ENCODE measurements at regions not wholly inside any gene's neighbourhood (a gene's known extent, or its start where the extent isn't known, plus 50 kb on each side); places are given as distances from the start of the nearest gene placed in this dataset.

DNA sequence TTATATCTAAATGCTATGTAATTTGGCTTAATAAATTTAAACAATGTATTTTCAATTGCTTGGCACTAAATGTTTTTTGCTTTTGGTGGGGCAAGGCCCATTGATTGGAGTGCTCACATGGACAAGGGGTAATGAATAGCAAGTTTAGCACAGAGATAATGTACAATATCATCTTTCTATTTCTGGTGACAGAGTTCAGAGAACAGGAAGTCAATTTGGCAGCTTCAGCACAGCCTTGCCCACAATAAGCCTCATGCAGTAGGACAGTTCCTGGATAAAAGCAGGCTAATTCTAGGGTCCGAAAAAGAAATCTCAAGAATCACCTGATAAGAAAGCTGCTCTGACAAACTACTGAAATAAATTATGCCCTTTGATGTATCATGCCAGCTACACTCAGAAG lies 443.9 kb upstream of the FSHR start:
- Histone ChIP-seq H3K27me3 (replicated peaks; ENCODE audit: control insufficient read depth, insufficient read depth, low read length) (no peaks in the 10 kb centered on the region), H3K9me3 (ENCODE audit: control insufficient read depth, low read length) (no peaks in the 10 kb centered on the region), H3K9ac (ENCODE audit: low read length) (no peak overlapping the region), H3K36me3 (ENCODE audit: control insufficient read depth, insufficient read depth, low read length, severe bottlenecking) (no peaks in the 10 kb centered on the region), H3K4me1 (ENCODE audit: control insufficient read depth, insufficient read depth, low read length) (no peaks in the 10 kb centered on the region), H3K4me3 (ENCODE audit: low read length) (no peak overlapping the region)
- DNase-seq (ENCODE audit: low read depth), result no peak

DNA sequence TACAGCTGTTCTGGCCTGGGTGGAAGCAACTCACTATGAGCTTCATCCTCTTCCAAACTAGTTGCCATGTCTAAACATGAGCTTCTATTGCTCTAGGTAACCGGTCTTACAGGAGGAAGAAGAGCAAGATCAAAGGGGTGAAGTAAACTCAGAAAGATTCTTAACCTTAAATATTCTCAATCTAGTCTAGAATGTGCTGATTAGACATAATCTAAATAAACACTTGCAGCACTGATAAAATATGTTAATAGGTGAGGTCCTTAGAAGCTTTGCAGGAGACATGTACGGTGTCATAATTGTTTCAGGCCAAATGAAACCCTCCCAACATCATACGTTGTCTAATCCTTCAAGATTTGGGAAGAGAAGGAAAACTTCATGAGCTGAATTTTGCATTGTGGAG lies 431.6 kb upstream of the FSHR start:
- Histone ChIP-seq H3K9ac (ENCODE audit: low read length) (no peak overlapping the region), H3K36me3 (ENCODE audit: control insufficient read depth, insufficient read depth, low read length, severe bottlenecking) (no peaks in the 10 kb centered on the region), H3K4me1 (ENCODE audit: control insufficient read depth, insufficient read depth, low read length) (no peaks in the 10 kb centered on the region), H3K4me3 (ENCODE audit: low read length) (no peak overlapping the region), H3K27me3 (replicated peaks; ENCODE audit: control insufficient read depth, insufficient read depth, low read length) (no peaks in the 10 kb centered on the region), H3K9me3 (ENCODE audit: control insufficient read depth, low read length) (no peaks in the 10 kb centered on the region)
- DNase-seq (ENCODE audit: low read depth), result no peak

DNA sequence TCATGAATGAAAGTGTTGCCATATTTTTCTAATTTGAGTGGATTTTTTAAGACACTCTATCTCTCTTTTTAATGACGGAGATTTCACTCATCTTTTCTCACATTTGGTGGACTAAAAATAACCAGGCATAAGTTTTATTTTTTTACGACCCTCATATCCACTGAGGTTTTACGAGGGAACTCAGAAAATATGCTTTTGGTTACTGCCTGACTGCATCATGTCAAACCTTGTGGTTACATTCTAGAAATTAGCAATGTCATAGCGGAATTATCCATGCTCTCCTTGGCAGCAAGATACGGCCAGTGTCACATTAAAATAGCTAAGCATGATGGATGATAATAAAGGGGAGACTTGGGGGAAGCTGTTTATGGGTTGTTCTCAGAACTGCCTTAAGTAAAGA lies 428.6 kb upstream of the FSHR start:
- Histone ChIP-seq H3K4me3 (ENCODE audit: low read length) (no peak overlapping the region), H3K9ac (ENCODE audit: low read length) (no peak overlapping the region), H3K36me3 (ENCODE audit: control insufficient read depth, insufficient read depth, low read length, severe bottlenecking) (no peaks in the 10 kb centered on the region), H3K9me3 (ENCODE audit: control insufficient read depth, low read length) (no peaks in the 10 kb centered on the region), H3K4me1 (ENCODE audit: control insufficient read depth, insufficient read depth, low read length) (no peaks in the 10 kb centered on the region), H3K27me3 (replicated peaks; ENCODE audit: control insufficient read depth, insufficient read depth, low read length) (no peaks in the 10 kb centered on the region)
- no peak for DNase-seq (ENCODE audit: low read depth)

DNA sequence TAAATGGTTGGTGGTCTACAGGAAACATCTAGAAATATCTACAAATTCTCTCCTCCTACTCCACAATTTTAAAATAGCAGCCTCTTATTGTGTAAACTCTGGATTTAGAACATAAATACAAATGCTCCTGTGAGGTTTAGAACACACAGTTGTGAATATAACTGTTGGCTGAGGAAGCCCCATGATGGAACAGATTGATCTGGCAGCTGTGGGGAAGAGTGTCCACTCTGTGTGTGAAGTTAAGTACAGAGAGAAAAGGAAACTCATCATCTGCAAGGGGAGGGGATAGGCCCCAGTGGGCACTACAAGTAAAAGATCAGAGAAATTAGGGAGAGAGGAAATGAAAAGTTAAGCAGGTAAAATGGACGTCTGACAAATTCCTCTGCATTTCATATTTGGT lies 422.7 kb upstream of the FSHR start:
- DNase-seq (ENCODE audit: low read depth), result no peak
- H3K36me3 ChIP-seq (ENCODE audit: control insufficient read depth, insufficient read depth, low read length, severe bottlenecking), result no peaks in the 10 kb centered on the region

DNA sequence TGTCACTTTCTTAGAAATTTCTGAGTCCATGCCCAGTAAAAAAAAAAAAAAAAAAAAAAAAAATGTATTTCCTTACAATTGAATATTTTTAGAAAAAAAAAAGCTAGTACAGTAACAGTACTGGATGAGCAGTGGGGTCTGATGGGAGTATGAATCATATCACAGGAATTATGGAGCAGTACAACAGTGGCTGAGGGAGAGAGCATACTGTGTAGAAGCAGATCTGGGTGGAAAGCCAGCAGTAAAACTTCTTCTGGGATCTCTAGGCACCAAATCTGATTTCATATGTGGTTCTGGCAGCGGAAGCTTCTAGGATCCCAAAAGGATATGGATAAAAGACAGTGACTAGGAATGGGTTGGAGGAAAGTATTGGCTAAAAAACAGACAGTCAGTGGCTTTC lies 414.9 kb upstream of the FSHR start:
- Histone ChIP-seq H3K27me3 (replicated peaks; ENCODE audit: control insufficient read depth, insufficient read depth, low read length) (no peaks in the 10 kb centered on the region), H3K4me3 (ENCODE audit: low read length) (no peak overlapping the region), H3K9ac (ENCODE audit: low read length) (no peak overlapping the region), H3K9me3 (ENCODE audit: control insufficient read depth, low read length) (no peaks in the 10 kb centered on the region), H3K4me1 (ENCODE audit: control insufficient read depth, insufficient read depth, low read length) (no peaks in the 10 kb centered on the region), H3K36me3 (ENCODE audit: control insufficient read depth, insufficient read depth, low read length, severe bottlenecking) (no peaks in the 10 kb centered on the region)
- no peak for DNase-seq (ENCODE audit: low read depth)

More for the DNA sequence above, 422.7 kb upstream of the FSHR start:
- Histone ChIP-seq H3K9me3 (ENCODE audit: control insufficient read depth, low read length) (no peaks in the 10 kb centered on the region), H3K9ac (ENCODE audit: low read length) (no peak overlapping the region), H3K4me1 (ENCODE audit: control insufficient read depth, insufficient read depth, low read length) (no peaks in the 10 kb centered on the region), H3K27me3 (replicated peaks; ENCODE audit: control insufficient read depth, insufficient read depth, low read length) (no peaks in the 10 kb centered on the region), H3K4me3 (ENCODE audit: low read length) (no peak overlapping the region)

DNA sequence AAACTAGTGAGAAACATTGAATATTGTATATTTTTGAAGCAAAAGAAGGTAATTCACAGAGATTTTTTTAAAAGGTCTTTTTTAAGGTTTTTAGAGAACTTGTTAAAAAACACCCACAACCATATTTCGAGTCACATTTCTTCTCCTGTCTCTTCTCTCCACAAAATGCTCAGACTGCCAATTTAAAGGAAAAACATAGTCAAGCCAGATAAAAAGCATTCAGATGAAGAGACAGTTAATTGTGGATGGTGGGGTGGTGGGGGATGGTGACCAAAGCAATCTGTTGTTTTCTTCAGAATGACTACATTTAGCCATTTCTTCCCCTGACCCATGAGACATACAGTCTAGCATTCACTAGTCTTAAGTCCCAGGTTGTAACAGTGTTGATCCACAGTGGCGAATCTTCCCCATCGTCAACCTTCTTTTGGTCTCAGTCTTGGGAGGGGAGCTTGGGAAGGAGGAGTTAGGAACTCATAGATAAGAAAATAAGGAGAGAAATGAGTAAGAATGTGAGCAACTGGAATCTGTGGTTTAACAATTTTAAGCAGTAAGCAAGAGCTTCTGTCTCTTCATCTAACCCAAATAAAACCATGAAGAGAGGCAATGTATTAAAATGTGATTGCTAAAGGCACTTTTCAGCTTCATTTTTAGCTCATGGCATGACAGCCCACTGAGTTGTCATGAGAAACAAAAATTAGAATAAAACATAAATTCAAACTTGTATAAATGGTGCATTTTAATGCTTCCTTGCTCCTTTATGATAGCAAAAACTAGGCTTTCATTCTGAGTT lies 413.7 kb upstream of the FSHR start:
- DNase-seq (ENCODE audit: low read depth), result no peak
- H3K9me3 ChIP-seq (ENCODE audit: control insufficient read depth, low read length), result no peaks in the 10 kb centered on the region
- H3K9ac ChIP-seq (ENCODE audit: low read length), result no peak overlapping the region
- H3K27me3 ChIP-seq (replicated peaks; ENCODE audit: control insufficient read depth, insufficient read depth, low read length), result no peaks in the 10 kb centered on the region
- no peak overlapping the region for H3K4me3 ChIP-seq (ENCODE audit: low read length)
- H3K36me3 ChIP-seq (ENCODE audit: control insufficient read depth, insufficient read depth, low read length, severe bottlenecking), result no peaks in the 10 kb centered on the region
- no peaks in the 10 kb centered on the region for H3K4me1 ChIP-seq (ENCODE audit: control insufficient read depth, insufficient read depth, low read length)

DNA sequence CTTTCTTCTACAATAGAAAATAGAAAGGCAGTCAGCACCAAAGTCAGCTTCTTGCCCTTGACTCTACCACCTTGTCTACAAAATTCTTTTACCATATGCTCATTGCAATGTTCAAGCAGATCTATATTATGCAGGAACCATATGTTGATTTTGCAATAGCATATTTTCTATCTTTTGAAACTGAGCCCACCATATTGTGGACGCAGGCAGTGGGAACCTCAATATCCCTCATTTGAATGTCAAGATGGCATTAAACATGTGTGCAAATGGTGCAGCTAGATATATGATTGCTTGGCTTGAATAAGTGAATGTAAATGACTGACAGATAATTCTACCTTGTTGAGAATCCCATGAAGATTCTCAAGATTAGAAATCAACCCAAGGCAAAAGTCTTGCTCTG lies 412.7 kb upstream of the FSHR start:
- DNase-seq (ENCODE audit: low read depth), result no peak
- Histone ChIP-seq H3K9me3 (ENCODE audit: control insufficient read depth, low read length) (no peaks in the 10 kb centered on the region), H3K27me3 (replicated peaks; ENCODE audit: control insufficient read depth, insufficient read depth, low read length) (no peaks in the 10 kb centered on the region), H3K36me3 (ENCODE audit: control insufficient read depth, insufficient read depth, low read length, severe bottlenecking) (no peaks in the 10 kb centered on the region), H3K4me1 (ENCODE audit: control insufficient read depth, insufficient read depth, low read length) (no peaks in the 10 kb centered on the region), H3K4me3 (ENCODE audit: low read length) (no peak overlapping the region), H3K9ac (ENCODE audit: low read length) (no peak overlapping the region)

DNA sequence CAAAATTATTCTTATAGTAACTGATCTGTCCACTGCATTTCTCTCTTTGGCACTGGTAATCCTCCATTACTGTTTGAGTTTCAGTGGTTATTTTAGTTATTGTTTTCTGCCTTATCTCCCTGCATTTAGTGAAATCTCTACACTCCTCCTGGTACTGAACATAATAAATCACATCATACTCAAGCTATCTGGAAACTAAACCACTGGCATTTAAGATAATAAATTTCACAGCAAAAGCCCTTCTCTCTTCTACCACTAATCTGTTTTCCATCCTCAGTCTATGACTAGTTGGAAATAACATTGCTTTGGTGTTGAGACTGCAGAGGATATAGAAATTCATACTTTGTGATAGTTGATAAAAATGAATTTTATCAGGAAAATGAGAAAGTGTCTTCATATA lies 399.3 kb upstream of the FSHR start:
- Histone ChIP-seq H3K4me1 (ENCODE audit: control insufficient read depth, insufficient read depth, low read length) (no peaks in the 10 kb centered on the region), H3K4me3 (ENCODE audit: low read length) (no peak overlapping the region), H3K27me3 (replicated peaks; ENCODE audit: control insufficient read depth, insufficient read depth, low read length) (no peaks in the 10 kb centered on the region), H3K9ac (ENCODE audit: low read length) (no peak overlapping the region), H3K9me3 (ENCODE audit: control insufficient read depth, low read length) (no peaks in the 10 kb centered on the region), H3K36me3 (ENCODE audit: control insufficient read depth, insufficient read depth, low read length, severe bottlenecking) (no peaks in the 10 kb centered on the region)
- no peak for DNase-seq (ENCODE audit: low read depth)

DNA sequence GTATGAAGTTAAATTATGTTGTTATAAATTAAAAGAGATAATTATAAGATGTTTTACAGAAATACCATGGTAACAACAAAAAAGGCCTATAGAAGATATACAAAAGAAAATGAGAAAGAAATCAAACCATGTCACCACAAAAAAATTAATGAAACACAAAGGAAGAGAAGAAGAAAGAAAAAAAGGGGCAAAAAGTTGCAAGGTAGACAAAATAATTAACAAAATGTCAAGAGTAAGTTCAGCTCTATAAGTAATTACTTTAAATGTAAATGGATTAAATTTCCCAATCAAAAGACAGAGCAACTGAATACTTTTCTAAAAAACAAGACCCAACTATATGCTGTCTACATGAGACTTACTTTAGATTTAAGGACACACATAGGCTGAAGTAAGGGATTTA lies 378.4 kb upstream of the FSHR start:
- no peaks in the 10 kb centered on the region for H3K4me1 ChIP-seq (ENCODE audit: control insufficient read depth, insufficient read depth, low read length)
- H3K9ac ChIP-seq (ENCODE audit: low read length), result no peak overlapping the region
- no peaks in the 10 kb centered on the region for H3K36me3 ChIP-seq (ENCODE audit: control insufficient read depth, insufficient read depth, low read length, severe bottlenecking)
- no peaks in the 10 kb centered on the region for H3K27me3 ChIP-seq (replicated peaks; ENCODE audit: control insufficient read depth, insufficient read depth, low read length)
- peaks cover 26% of the 10 kb centered on the region for H3K9me3 ChIP-seq (ENCODE audit: control insufficient read depth, low read length)
- no peak overlapping the region for H3K4me3 ChIP-seq (ENCODE audit: low read length)
- DNase-seq (ENCODE audit: low read depth), result no peak

DNA sequence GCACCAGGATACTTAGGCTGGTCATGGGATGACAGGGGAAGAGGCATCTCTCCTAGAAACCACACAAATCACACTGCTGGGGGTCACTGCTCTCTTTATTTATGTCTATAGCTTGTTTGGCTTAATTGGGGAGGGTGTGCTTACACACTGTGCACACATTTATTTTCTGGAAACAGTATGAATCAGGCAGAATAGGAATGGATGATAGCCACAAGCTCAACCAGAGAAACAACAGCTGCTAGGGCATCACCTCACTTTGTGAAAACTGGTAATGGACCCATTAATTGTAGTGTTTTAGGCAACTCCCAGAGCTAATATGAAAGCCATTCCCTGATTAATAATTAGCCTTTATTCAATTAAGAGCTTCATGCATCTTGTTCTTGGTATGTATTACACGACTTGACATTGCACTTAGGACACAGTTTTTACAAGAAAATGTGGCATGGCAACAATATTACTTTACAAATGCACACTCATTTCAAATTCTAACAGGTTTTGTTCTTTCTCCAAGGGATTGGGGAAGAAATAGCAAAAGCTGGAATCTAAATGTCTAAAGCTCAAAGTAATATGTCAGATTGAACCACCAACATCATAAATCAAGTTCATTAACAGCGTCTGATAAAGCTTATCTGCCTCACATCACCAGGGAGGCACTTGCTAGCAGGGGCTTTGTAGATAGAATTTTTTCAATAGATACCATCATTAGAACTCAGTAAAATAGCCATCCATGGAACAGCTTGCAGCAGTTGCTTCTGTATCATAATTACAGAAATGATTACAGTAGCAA lies 361.9 kb upstream of the FSHR start:
- Histone ChIP-seq H3K27me3 (replicated peaks; ENCODE audit: control insufficient read depth, insufficient read depth, low read length) (no peaks in the 10 kb centered on the region), H3K9me3 (ENCODE audit: control insufficient read depth, low read length) (peaks cover 3% of the 10 kb centered on the region), H3K36me3 (ENCODE audit: control insufficient read depth, insufficient read depth, low read length, severe bottlenecking) (no peaks in the 10 kb centered on the region), H3K4me3 (ENCODE audit: low read length) (no peak overlapping the region), H3K9ac (ENCODE audit: low read length) (no peak overlapping the region), H3K4me1 (ENCODE audit: control insufficient read depth, insufficient read depth, low read length) (no peaks in the 10 kb centered on the region)
- no peak for DNase-seq (ENCODE audit: low read depth)

DNA sequence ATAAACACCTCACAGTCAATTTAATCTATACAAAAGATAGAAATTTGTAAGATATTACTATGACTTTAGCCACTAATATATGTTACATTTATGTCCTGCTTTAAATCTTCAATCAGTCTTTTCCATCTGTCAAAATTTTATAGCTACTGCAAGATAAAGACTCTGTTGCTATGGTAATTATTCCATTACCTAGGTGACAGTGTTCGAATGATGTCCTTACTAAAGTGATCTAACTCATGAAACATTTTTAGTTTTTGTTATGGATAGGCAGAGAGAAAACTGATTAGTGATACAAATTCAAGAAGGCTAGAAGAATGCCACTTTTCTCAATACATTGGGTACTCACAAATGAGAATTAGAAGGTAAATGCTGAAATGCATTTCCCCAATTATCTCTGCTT lies 359.9 kb upstream of the FSHR start:
- Histone ChIP-seq H3K27me3 (replicated peaks; ENCODE audit: control insufficient read depth, insufficient read depth, low read length) (no peaks in the 10 kb centered on the region), H3K36me3 (ENCODE audit: control insufficient read depth, insufficient read depth, low read length, severe bottlenecking) (no peaks in the 10 kb centered on the region), H3K4me3 (ENCODE audit: low read length) (no peak overlapping the region), H3K4me1 (ENCODE audit: control insufficient read depth, insufficient read depth, low read length) (no peaks in the 10 kb centered on the region), H3K9ac (ENCODE audit: low read length) (no peak overlapping the region), H3K9me3 (ENCODE audit: control insufficient read depth, low read length) (peaks cover 3% of the 10 kb centered on the region)
- DNase-seq (ENCODE audit: low read depth), result no peak
